ENCODE measurements at regions not wholly inside any gene's neighbourhood (a gene's known extent, or its start where the extent isn't known, plus 50 kb on each side); places are given as distances from the start of the nearest gene placed in this dataset.
"Not testable (repeated sequence)": the region's sequence is repeated elsewhere in the genome, so short reads cannot be mapped to it uniquely, and the experiment has no call there.

GRCh38 chr6:144389474-144389873 is 104.3 kb downstream of the UTRN start:
- DNase-seq; ATAC-seq (replicated peaks in 1 of 2); H3K27me3 Mint-ChIP-seq (ENCODE audit: low read depth); H3K9me3 Mint-ChIP-seq; H3K27ac Mint-ChIP-seq; H3K4me3 Mint-ChIP-seq: not testable (repeated sequence)
- Mint-ChIP-seq H3K4me1 (ENCODE audit: low read depth) (peaks cover 34% of the 10 kb centered on the region), H3K36me3 (ENCODE audit: insufficient read depth in 2 of 2) (peaks cover 8 to 12% of the 10 kb centered on the region in 2 donors)

GRCh38 chr6:144390202-144390601 is 105.1 kb downstream of the UTRN start:
- DNase-seq (no peak), ATAC-seq (replicated peaks in 1 of 2) (no peak)
- peaks cover 5 to 6% of the 10 kb centered on the region in 2 donors for H3K9me3 Mint-ChIP-seq
- no peak overlapping the region for H3K4me3 Mint-ChIP-seq
- peaks cover 32% of the 10 kb centered on the region for H3K4me1 Mint-ChIP-seq (ENCODE audit: low read depth)
- H3K27me3 Mint-ChIP-seq (ENCODE audit: low read depth), result no peaks in the 10 kb centered on the region
- peaks cover 8 to 10% of the 10 kb centered on the region in 2 donors for H3K36me3 Mint-ChIP-seq (ENCODE audit: insufficient read depth in 2 of 2)
- no peak overlapping the region for H3K27ac Mint-ChIP-seq

- Mint-ChIP-seq H3K27ac (peak overlapping the region; percentile 4), H3K36me3 (ENCODE audit: insufficient read depth in 2 of 2) (peaks cover 8 to 11% of the 10 kb centered on the region in 2 donors), H3K9me3 (peaks cover 5 to 6% of the 10 kb centered on the region in 2 donors), H3K27me3 (ENCODE audit: low read depth) (no peaks in the 10 kb centered on the region), H3K4me1 (ENCODE audit: low read depth) (peaks cover 35% of the 10 kb centered on the region), H3K4me3 (no peak overlapping the region)
- ATAC-seq (replicated peaks in 1 of 2), result no peak
- no peak for DNase-seq
Observed at GRCh38 chr6:144390886-144391285, 105.8 kb downstream of the UTRN start.

GRCh38 chr6:144392536-144392935 is 107.4 kb downstream of the UTRN start:
- Mint-ChIP-seq H3K9me3 (peaks cover 6 to 10% of the 10 kb centered on the region in 2 donors), H3K27ac (no peak overlapping the region), H3K36me3 (ENCODE audit: insufficient read depth in 2 of 2) (peaks cover 10 to 18% of the 10 kb centered on the region in 2 donors), H3K27me3 (ENCODE audit: low read depth) (no peaks in the 10 kb centered on the region), H3K4me1 (ENCODE audit: low read depth) (peaks cover 36% of the 10 kb centered on the region), H3K4me3 (no peak overlapping the region)
- ATAC-seq (replicated peaks in 1 of 2) (no peak), DNase-seq (no peak)

- H3K4me1 Mint-ChIP-seq (ENCODE audit: low read depth), result peaks cover 36% of the 10 kb centered on the region
- H3K4me3 Mint-ChIP-seq, result no peak overlapping the region
- H3K36me3 Mint-ChIP-seq (ENCODE audit: insufficient read depth in 2 of 2), result peaks cover 14 to 26% of the 10 kb centered on the region in 2 donors
- DNase-seq, result no peak
- no peak overlapping the region for H3K27ac Mint-ChIP-seq
- H3K27me3 Mint-ChIP-seq (ENCODE audit: low read depth), result no peaks in the 10 kb centered on the region
- peak; percentile 32 to 60 for ATAC-seq (replicated peaks in 1 of 2)
- peaks cover 10 to 14% of the 10 kb centered on the region in 2 donors for H3K9me3 Mint-ChIP-seq
Observed at GRCh38 chr6:144394210-144394609, 109.1 kb downstream of the UTRN start.

- H3K4me3 Mint-ChIP-seq, result no peak overlapping the region
- no peaks in the 10 kb centered on the region for H3K27me3 Mint-ChIP-seq (ENCODE audit: low read depth)
- no peak overlapping the region for H3K27ac Mint-ChIP-seq
- H3K9me3 Mint-ChIP-seq, result peaks cover 10 to 14% of the 10 kb centered on the region in 2 donors
- DNase-seq, result no peak
- H3K36me3 Mint-ChIP-seq (ENCODE audit: insufficient read depth in 2 of 2), result peaks cover 14 to 26% of the 10 kb centered on the region in 2 donors
- peaks cover 36% of the 10 kb centered on the region for H3K4me1 Mint-ChIP-seq (ENCODE audit: low read depth)
- ATAC-seq (replicated peaks in 1 of 2), result no peak
Observed at GRCh38 chr6:144395014-144395413, 109.9 kb downstream of the UTRN start.

GRCh38 chr6:144395826-144396225 is 110.7 kb downstream of the UTRN start:
- no peak overlapping the region for H3K4me3 Mint-ChIP-seq
- H3K4me1 Mint-ChIP-seq (ENCODE audit: low read depth), result peaks cover 41% of the 10 kb centered on the region

GRCh38 chr6:144397141-144397540 is 112.0 kb downstream of the UTRN start:
- H3K4me1 Mint-ChIP-seq (ENCODE audit: low read depth), result peaks cover 48% of the 10 kb centered on the region
- peaks cover 14 to 23% of the 10 kb centered on the region in 2 donors for H3K36me3 Mint-ChIP-seq (ENCODE audit: insufficient read depth in 2 of 2)
- H3K27me3 Mint-ChIP-seq (ENCODE audit: low read depth), result no peaks in the 10 kb centered on the region
- ATAC-seq (replicated peaks in 1 of 2), result no peak
- H3K27ac Mint-ChIP-seq, result no peak overlapping the region
- H3K4me3 Mint-ChIP-seq, result no peak overlapping the region
- H3K9me3 Mint-ChIP-seq, result peaks cover 10 to 14% of the 10 kb centered on the region in 2 donors
- no peak for DNase-seq

More at GRCh38 chr6:144395826-144396225, 110.7 kb downstream of the UTRN start:
- no peak for DNase-seq
- H3K9me3 Mint-ChIP-seq, result peaks cover 10 to 14% of the 10 kb centered on the region in 2 donors
- peaks cover 14 to 23% of the 10 kb centered on the region in 2 donors for H3K36me3 Mint-ChIP-seq (ENCODE audit: insufficient read depth in 2 of 2)
- ATAC-seq (replicated peaks in 1 of 2), result no peak
- H3K27ac Mint-ChIP-seq, result no peak overlapping the region
- no peaks in the 10 kb centered on the region for H3K27me3 Mint-ChIP-seq (ENCODE audit: low read depth)

- Mint-ChIP-seq H3K27ac (no peak overlapping the region), H3K27me3 (ENCODE audit: low read depth) (no peaks in the 10 kb centered on the region), H3K9me3 (peaks cover 5 to 8% of the 10 kb centered on the region in 2 donors), H3K4me3 (no peak overlapping the region), H3K4me1 (ENCODE audit: low read depth) (peaks cover 29% of the 10 kb centered on the region), H3K36me3 (ENCODE audit: insufficient read depth in 2 of 2) (peaks cover 9 to 15% of the 10 kb centered on the region in 2 donors)
- DNase-seq, result no peak
- no peak for ATAC-seq (replicated peaks in 1 of 2)
Observed at GRCh38 chr6:144400321-144400720, 115.2 kb downstream of the UTRN start.

- Mint-ChIP-seq H3K36me3 (ENCODE audit: insufficient read depth in 2 of 2) (peaks cover 9 to 14% of the 10 kb centered on the region in 2 donors), H3K9me3 (peaks cover 4 to 5% of the 10 kb centered on the region in 2 donors)
Observed at GRCh38 chr6:144401736-144402733, 116.9 kb downstream of the UTRN start.

GRCh38 chr6:144402750-144403149 is 117.6 kb downstream of the UTRN start:
- Mint-ChIP-seq H3K27ac (no peak overlapping the region), H3K4me3 (no peak overlapping the region), H3K9me3 (peaks cover 4 to 5% of the 10 kb centered on the region in 2 donors), H3K27me3 (ENCODE audit: low read depth) (no peaks in the 10 kb centered on the region), H3K36me3 (ENCODE audit: insufficient read depth in 2 of 2) (peaks cover 7 to 9% of the 10 kb centered on the region in 2 donors), H3K4me1 (ENCODE audit: low read depth) (peaks cover 22% of the 10 kb centered on the region)
- DNase-seq (no peak), ATAC-seq (replicated peaks in 1 of 2) (no peak)

More at GRCh38 chr6:144401736-144402733, 116.9 kb downstream of the UTRN start:
- no peak for ATAC-seq (replicated peaks in 1 of 2)
- no peaks in the 10 kb centered on the region for H3K27me3 Mint-ChIP-seq (ENCODE audit: low read depth)
- DNase-seq, result no peak
- peaks cover 22% of the 10 kb centered on the region for H3K4me1 Mint-ChIP-seq (ENCODE audit: low read depth)
- no peak overlapping the region for H3K4me3 Mint-ChIP-seq
- H3K27ac Mint-ChIP-seq, result no peak overlapping the region

GRCh38 chr6:144405163-144405562 is 120.0 kb downstream of the UTRN start:
- H3K4me1 Mint-ChIP-seq (ENCODE audit: low read depth), result peaks cover 21% of the 10 kb centered on the region
- no peaks in the 10 kb centered on the region for H3K9me3 Mint-ChIP-seq
- no peak overlapping the region for H3K4me3 Mint-ChIP-seq
- no peak for DNase-seq
- no peak overlapping the region for H3K27ac Mint-ChIP-seq
- H3K27me3 Mint-ChIP-seq (ENCODE audit: low read depth), result no peaks in the 10 kb centered on the region
- ATAC-seq (replicated peaks in 1 of 2), result no peak
- peaks cover 2 to 4% of the 10 kb centered on the region in 2 donors for H3K36me3 Mint-ChIP-seq (ENCODE audit: insufficient read depth in 2 of 2)

GRCh38 chr6:144406796-144407195 is 121.7 kb downstream of the UTRN start:
- peaks cover 2 to 6% of the 10 kb centered on the region in 2 donors for H3K36me3 Mint-ChIP-seq (ENCODE audit: insufficient read depth in 2 of 2)
- H3K4me1 Mint-ChIP-seq (ENCODE audit: low read depth), result peaks cover 24% of the 10 kb centered on the region
- H3K9me3 Mint-ChIP-seq, result peaks cover 0 to 2% of the 10 kb centered on the region in 2 donors
- H3K27ac Mint-ChIP-seq, result peak overlapping the region; percentile 47
- no peaks in the 10 kb centered on the region for H3K27me3 Mint-ChIP-seq (ENCODE audit: low read depth)
- no peak for ATAC-seq (replicated peaks in 1 of 2)
- no peak for DNase-seq
- no peak overlapping the region for H3K4me3 Mint-ChIP-seq

All from activated T-cell treated with anti-CD3 and anti-CD28 coated beads, Interleukin-2, amount 50 U/mL, for 72 hours (primary cell).